ENCODE measurements at regions not wholly inside any gene's neighbourhood (a gene's known extent, or its start where the extent isn't known, plus 50 kb on each side); places are given as distances from the start of the nearest gene placed in this dataset.
"Not testable (repeated sequence)": the region's sequence is repeated elsewhere in the genome, so short reads cannot be mapped to it uniquely, and the experiment has no call there.

- TF ChIP-seq EZH2, CTCF (IDR thresholded peaks at IDR 0.05): not testable (repeated sequence)
These were observed 578.5 kb downstream of the KCNJ18 start for GRCh38 chr17:22270809-22271208.

All from neural progenitor cell (in vitro differentiated cells).